Kidney (tissue), 13 donors: ENCODE measurements at regions not wholly inside any gene's neighbourhood (a gene's known extent, or its start where the extent isn't known, plus 50 kb on each side); places are given as distances from the start of the nearest gene placed in this dataset.

Experiments used
- DNase-seq, 5 donors: peaks; one replicate each; pipeline ENCODE4 v3.0.0-alpha.2; 2013 to 2020
- FAIRE-seq: peaks from 2 replicates; lab custom pipeline; 2012; peaks lifted over from hg19 to GRCh38; lab: Jason Lieb, UNC
- H3K27ac ChIP-seq, 2 donors: one replicate each; pipeline ENCODE4 v1.7.0; 2013; ENCODE audit warnings: low read depth in 2 of 2, low read length in 2 of 2, inconsistent platforms in 1 of 2
- H3K27me3 ChIP-seq: one replicate; pipeline ENCODE4 v1.7.1; 2013; ENCODE audit warnings: low read length, inconsistent platforms; ENCODE audit not compliant: control insufficient read depth, insufficient read depth
- H3K36me3 ChIP-seq, 3 donors: one replicate each; pipeline versions ENCODE4 v1.7.0 to v1.7.1; 2013; ENCODE audit warnings: low read length in 3 of 3, control low read depth in 1 of 3, inconsistent platforms in 1 of 3; ENCODE audit not compliant: insufficient read depth in 3 of 3, control insufficient read depth in 2 of 3
- H3K4me1 ChIP-seq, 3 donors: one replicate each; pipeline versions ENCODE4 v1.7.0 to v1.7.1; 2013; ENCODE audit warnings: low read length in 3 of 3, inconsistent platforms in 1 of 3, low read depth in 1 of 3; ENCODE audit not compliant: control insufficient read depth in 2 of 3, insufficient read depth in 2 of 3
- H3K4me3 ChIP-seq, 3 donors: one replicate each; pipeline versions ENCODE4 v1.7.0 to v1.8.1; 2013; ENCODE audit warnings: low read length in 3 of 3, control low read depth in 1 of 3, inconsistent platforms in 1 of 3
- H3K9ac ChIP-seq, 3 donors: one replicate each; pipeline versions ENCODE4 v1.7.0 to v1.7.1; 2013; ENCODE audit warnings: low read length in 3 of 3, control low read depth in 1 of 3, inconsistent platforms in 1 of 3
- H3K9me3 ChIP-seq, 3 donors: one replicate each; pipeline versions ENCODE4 v1.7.0 to v1.7.1; 2013; ENCODE audit warnings: low read length in 3 of 3, control low read depth in 1 of 3, inconsistent platforms in 1 of 3; ENCODE audit not compliant: control insufficient read depth in 2 of 3, insufficient read depth in 1 of 3
- CTCF ChIP-seq: IDR thresholded peaks from 3 replicates; pipeline ENCODE4 v1.5.1; 2012; ENCODE audit warnings: mild to moderate bottlenecking, moderate library complexity, borderline replicate concordance; ENCODE audit not compliant: insufficient read depth; ENCODE audit errors: extremely low read depth
- intact Hi-C: fragments of 100-400 bp; cut with DNase I; formaldehyde crosslinking; loops from one replicate; pipeline ENCODE4 v1.11.1; 2022
- donor health status: control.
- donor health status: control.
- donor health status: control.
- donor health status: control.
- donor health status: control.
- donor health status: DM: yes; HTN: yes; CAD: no.
- donor health status: Normal renal cell carcinoma (clear cell type).

- Histone ChIP-seq H3K27ac (no peak overlapping the region), H3K4me1 (no peaks in the 10 kb centered on the region), H3K36me3 (no peaks in the 10 kb centered on the region), H3K9me3 (peaks cover 0 to 26% (median 2%) of the 10 kb centered on the region in 3 donors), H3K9ac (no peak overlapping the region), H3K27me3 (no peaks in the 10 kb centered on the region), H3K4me3 (no peak overlapping the region)
- FAIRE-seq (no peak), DNase-seq (peak in 2 of 5 donors; percentile 60 to 61)
- no peak for TF ChIP-seq CTCF
- intact Hi-C loops = no loop called here
Observed at GRCh38 chr15:69871511-69872134, 226.1 kb downstream of the TLE3 start.

DNA sequence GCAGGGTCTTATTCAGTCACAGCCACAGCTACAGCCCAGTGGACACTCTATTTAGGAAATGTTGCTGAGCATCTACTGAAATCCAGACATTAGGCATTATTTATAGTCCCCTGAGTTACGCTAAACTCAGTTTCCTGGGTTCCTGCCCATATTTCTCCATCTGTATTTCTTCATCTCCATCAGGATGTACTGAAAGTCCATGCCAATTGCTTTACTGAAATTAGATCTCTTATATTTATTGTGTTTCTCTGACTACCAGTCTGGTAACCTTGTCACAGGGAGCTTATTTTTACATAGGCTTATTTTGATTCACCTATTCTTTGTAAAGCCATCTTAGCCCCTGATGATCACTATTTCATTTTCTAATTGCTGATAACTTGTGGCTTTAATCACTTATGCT, 223.9 kb downstream of the TLE3 start:
- DNase-seq (no peak), FAIRE-seq (no peak)
- Histone ChIP-seq H3K27me3 (no peaks in the 10 kb centered on the region), H3K9ac (no peak overlapping the region), H3K36me3 (no peaks in the 10 kb centered on the region), H3K4me3 (no peak overlapping the region), H3K4me1 (no peaks in the 10 kb centered on the region), H3K9me3 (peaks cover 0 to 26% (median 2%) of the 10 kb centered on the region in 3 donors), H3K27ac (no peak overlapping the region)
- intact Hi-C loops = no loop called here
- no peak for TF ChIP-seq CTCF

DNA sequence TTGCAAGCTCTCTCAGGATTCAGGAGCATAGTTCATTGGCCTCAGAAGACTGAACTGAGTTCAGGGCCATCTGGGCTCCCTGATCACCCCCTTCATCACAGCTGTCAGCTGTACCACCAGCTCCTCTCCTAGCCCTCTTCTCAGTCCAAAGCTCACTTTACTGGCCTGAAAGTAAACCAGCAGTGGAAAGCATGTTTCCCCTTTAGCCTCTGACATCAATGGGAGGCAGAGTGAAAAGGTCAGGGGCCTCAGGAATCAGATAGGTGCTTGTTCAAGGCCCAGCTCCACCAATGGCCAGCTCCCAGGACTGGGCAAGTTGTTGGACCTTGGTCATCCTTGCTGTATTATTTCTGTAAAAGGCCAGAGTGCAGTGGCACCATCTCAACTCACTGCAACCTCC, 223.4 kb downstream of the TLE3 start:
- H3K4me1 ChIP-seq = no peaks in the 10 kb centered on the region
- DNase-seq (no peak), FAIRE-seq (no peak)
- H3K4me3 ChIP-seq = no peak overlapping the region
- intact Hi-C loops = no loop called here
- H3K9me3 ChIP-seq = peaks cover 0 to 26% (median 2%) of the 10 kb centered on the region in 3 donors
- no peaks in the 10 kb centered on the region for H3K36me3 ChIP-seq
- no peak for TF ChIP-seq CTCF
- H3K27me3 ChIP-seq = no peaks in the 10 kb centered on the region
- no peak overlapping the region for H3K27ac ChIP-seq
- H3K9ac ChIP-seq = no peak overlapping the region
